Caki2 (cell line): ENCODE measurements at regions not wholly inside any gene's neighbourhood (a gene's known extent, or its start where the extent isn't known, plus 50 kb on each side); places are given as distances from the start of the nearest gene placed in this dataset.

Experiments used
- DNase-seq: peaks from one replicate; pipeline ENCODE4 v3.0.0-alpha.2; 2015; ENCODE audit warnings: low read depth
- in situ Hi-C: cut with HindIII; loops from 2 replicates; pipeline ENCODE4 v1.10.0; 2016; ENCODE audit warnings: low sequenced_read_pairs, low pct_unique_long_range_greater_than_20kb, mixed read lengths

- no peak for DNase-seq
- in situ Hi-C loops = no loop called here
Observed at GRCh38 chr9:89734600-89735041, 129.8 kb downstream of the GADD45G start.

GRCh38 chr9:89738137-89738932, 133.5 kb downstream of the GADD45G start:
- in situ Hi-C loops = no loop called here
- no peak for DNase-seq

GRCh38 chr9:89739511-89739910, 134.7 kb downstream of the GADD45G start:
- DNase-seq = no peak
- in situ Hi-C loops = no loop called here

- DNase-seq = no peak
- in situ Hi-C loops = no loop called here
Observed at GRCh38 chr9:89739916-89740315, 135.1 kb downstream of the GADD45G start.

- in situ Hi-C loops = no loop called here
- DNase-seq = no peak
Observed at GRCh38 chr9:89740722-89741121, 135.9 kb downstream of the GADD45G start.

- DNase-seq = no peak
- in situ Hi-C loops = no loop called here
Observed at GRCh38 chr9:89742660-89743059, 137.8 kb downstream of the GADD45G start.

DNA sequence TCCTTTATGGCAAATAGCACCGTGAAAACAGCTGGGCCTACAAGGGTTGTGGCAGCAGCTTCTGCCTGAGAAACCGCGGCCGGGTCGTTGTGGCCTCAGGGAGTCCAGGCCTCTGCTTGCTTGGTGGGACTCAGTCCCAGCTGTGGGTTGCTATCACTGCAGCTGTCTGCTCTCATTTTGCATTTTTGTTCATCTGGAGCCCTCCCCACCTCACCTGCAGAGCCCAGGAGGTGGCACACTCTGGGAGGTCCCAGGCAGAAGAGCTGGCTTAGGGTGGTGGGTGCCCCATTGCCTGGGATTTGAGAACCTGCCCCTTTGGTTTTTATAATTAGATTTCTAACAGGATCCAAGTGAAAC, 138.4 kb downstream of the GADD45G start:
- in situ Hi-C loops = no loop called here
- DNase-seq = no peak

GRCh38 chr9:89743573-89744254, 138.9 kb downstream of the GADD45G start:
- no peak for DNase-seq
- in situ Hi-C loops = no loop called here

DNA sequence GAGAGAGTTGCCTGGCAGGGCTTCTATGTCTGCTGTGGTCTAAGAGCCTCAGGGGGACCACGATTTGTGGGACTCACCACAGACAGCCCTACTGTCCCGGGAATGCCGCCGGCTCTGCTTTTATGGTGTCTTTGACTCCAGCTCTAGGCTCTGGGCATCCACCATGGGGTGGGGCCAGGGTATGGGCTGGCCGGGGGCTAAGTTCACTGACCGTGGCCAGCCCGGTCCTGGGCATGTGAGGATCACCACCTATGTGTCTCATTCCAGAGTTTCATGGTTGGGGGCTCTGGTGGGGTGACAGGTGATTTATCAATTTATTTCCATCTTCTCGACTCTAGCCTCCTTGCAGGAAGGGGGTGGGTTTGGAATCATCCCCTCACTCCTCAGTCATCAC, 139.4 kb downstream of the GADD45G start:
- in situ Hi-C loops = no loop called here
- no peak for DNase-seq

- in situ Hi-C loops = no loop called here
- no peak for DNase-seq
Observed at GRCh38 chr9:89744730-89745129, 139.9 kb downstream of the GADD45G start.

GRCh38 chr9:89745601-89746376, 141.0 kb downstream of the GADD45G start:
- in situ Hi-C loops = no loop called here
- DNase-seq = no peak

DNA sequence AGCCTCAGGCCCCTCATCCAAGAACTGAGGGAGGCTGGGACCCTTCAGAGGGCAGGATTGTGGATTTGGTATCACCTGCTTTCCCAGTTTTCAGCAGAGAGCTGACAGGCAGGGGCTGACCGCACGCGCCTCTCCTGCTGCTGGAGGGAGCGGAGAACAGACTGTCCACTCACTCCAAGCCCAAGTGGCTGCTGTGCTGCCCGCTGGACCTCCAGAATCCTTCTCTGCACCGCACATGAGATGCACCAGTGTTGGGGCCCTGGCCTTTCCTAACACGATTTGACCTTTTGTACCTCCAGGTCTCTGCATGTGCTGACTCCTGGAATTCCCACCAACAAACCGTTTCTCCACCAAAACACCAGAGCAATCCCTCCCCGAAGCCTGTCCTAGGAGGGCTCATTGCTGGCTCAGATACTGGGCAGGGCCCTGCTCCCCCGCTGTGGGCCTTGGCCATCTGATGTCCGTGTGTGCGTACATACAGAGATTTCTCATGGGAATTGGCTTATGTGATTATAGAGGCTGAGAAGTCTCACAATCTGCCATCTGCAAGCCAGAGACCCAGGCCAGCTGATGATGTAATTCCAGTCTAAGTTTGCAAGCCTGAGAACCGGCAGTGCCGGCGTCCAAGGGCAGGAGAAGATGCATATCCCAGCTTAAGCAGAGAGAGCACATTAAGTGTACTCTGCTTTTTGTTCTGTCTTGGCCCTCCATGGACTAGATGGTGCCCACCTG, 141.7 kb downstream of the GADD45G start:
- DNase-seq = no peak
- in situ Hi-C loops = no loop called here

DNA sequence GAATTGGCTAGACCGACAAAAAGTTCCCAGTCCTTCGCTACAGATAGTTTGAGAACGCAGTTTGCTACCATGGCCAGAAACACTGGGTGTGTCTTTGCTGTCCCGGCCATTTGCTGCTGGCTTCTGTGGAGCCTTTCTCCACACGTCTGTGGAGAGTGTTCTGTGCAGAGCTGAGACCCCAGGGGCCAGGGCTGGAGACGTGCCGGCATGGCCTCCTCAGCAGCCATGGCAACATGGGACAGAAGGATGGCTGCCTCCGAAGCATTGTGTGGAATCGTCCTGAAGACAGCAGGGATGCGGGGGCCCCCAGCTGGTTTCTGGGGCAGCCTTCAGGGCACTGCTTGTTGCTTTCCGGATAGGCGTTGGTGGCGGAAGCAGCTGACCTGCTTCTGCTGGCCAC, 142.8 kb downstream of the GADD45G start:
- in situ Hi-C loops = no loop called here
- DNase-seq = no peak

DNA sequence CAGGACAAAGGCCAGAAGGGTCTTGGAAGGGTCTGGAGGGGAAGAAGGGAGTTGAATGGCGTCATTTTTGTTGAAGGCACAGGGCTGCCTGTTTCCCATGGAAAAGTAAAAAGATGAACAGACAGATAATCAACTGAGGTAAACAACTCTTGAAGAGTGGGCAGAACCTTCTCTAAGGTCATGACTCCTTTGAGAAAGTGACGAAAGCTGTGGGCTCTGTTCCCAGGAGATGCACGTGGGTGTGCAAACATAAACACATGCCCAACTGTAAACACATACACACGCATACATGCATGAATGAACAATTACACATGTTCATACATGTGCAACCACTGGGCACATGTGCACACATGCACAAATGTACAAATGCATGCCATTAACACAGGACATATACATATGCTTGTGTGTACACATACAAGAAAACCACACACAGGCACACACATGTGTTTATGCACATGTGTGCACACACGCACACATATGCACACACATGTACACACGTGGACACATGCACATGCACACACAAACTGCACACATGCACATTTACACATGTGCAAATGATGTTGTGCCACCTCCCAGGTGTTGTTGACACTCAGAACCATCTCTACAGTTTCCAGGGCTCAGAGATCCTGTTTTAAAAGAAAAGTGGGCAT, 143.3 kb downstream of the GADD45G start:
- no peak for DNase-seq
- in situ Hi-C loops = no loop called here

GRCh38 chr9:89748831-89749499, 144.2 kb downstream of the GADD45G start:
- no peak for DNase-seq
- in situ Hi-C loops = no loop called here

GRCh38 chr9:89749500-89750116, 144.8 kb downstream of the GADD45G start:
- in situ Hi-C loops = no loop called here

GRCh38 chr9:89750117-89750791, 145.4 kb downstream of the GADD45G start:
- in situ Hi-C loops = no loop called here
- no peak for DNase-seq

More at GRCh38 chr9:89749500-89750116, 144.8 kb downstream of the GADD45G start:
- no peak for DNase-seq
